NCI-H2227 treated with DMSO at 0.1 percent for 48 hours (cell line): ENCODE measurements at regions not wholly inside any gene's neighbourhood (a gene's known extent, or its start where the extent isn't known, plus 50 kb on each side); places are given as distances from the start of the nearest gene placed in this dataset.
"Not testable (repeated sequence)": the region's sequence is repeated elsewhere in the genome, so short reads cannot be mapped to it uniquely, and the experiment has no call there.

Source experiments
- DNase-seq: peaks from one replicate; lab custom pipeline; 2025; lab: John Stamatoyannopoulos, UW

GRCh38 chr2:241957276-241957675, 87.7 kb downstream of the RTP5 start:
- no peak for DNase-seq

DNA sequence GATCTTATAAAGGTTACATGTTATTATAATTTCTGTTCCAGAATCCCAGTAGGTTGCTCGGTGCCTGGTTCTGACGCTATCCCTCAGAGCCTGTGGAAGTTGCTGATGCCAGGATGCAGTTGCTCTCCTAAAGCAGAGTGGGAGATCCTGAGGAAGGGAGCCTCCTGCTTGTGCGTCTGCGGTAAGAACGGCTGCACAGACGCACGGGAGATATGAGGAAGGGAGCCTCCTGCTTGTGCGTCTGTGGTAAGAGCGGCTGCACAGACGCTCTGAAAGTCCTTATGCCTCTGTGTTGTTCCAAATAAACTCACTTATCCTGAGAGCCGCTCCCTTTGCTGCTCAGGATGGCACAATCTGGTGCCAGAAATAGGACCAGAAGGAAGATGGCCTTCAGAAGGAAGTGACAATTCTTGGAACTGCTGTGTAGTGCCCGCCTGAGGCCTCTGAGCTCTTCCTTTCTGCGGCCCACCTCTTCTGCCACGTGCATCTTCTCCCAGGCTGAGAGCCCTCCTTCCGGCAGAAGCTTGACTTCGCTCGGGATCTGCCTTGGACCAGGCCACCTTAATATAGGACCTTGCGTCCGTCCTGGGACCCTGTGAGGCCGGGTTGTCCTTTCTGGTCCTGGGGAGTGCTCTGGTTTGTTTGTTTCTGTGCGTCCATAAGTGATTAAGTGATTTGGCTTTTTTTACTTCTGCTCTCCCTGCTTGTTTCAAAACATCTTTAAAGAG, 89.5 kb downstream of the RTP5 start:
- DNase-seq, result no peak

- no peak for DNase-seq
Observed at GRCh38 chr2:241959751-241960269, 90.3 kb downstream of the RTP5 start.

- no peak for DNase-seq
Observed at GRCh38 chr2:241961454-241961853, 91.9 kb downstream of the RTP5 start.

DNA sequence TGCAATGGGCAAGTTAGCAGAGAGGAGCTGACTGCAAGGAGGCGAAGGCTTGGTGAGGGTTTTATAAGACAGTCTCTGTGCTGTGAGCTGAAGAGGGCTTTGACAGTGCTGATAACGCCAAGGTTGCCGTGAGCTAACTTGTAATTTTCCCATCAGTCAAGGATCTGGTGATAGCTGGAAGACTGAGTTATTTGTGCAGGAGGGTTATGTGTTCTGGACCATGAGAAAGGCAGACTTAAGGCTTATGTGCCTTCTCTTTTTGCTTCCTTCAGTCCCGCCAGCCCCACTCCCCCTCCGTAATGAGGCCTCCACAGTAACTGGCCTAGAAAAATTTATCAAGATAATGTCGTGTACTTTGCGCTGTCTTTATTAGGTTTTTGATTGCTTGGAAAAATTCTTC, 94.6 kb downstream of the RTP5 start:
- DNase-seq, result peak; percentile 70

- no peak for DNase-seq
Observed at GRCh38 chr2:241965931-241966412, 96.4 kb downstream of the RTP5 start.

GRCh38 chr2:241966647-241967466, 97.3 kb downstream of the RTP5 start:
- no peak for DNase-seq

DNA sequence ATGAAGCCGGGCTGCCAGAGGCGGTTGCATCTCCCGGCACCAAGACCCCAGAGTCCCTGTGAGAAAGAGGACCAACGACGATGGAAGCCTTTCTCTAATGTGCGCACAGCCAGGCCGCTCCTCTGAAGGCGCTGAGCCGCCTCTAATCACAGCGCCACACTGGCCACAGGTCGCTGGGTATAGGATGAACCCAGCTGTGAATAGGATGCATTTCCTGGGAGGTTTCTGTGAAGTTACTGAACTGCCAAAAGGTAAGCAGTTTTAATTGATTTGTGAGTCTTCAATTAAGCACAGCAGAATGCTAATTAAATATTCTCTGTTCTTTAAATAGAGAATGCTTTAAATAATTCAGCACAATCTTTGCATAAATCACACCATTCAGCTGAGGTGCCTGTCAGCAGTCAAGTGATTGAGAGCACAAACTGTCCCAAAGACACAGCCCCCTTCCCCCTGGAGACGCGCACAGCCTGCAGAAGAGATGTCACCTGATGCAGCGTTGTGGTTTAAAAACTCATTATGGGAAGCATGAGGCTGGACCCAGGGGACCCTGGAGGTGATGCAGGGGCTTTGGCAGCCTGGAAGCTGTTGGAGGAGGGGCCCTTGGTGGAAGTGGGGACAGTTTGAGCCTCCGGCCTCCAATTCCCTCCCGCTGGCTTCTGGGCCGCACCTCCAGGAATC, 98.1 kb downstream of the RTP5 start:
- DNase-seq, result no peak

GRCh38 chr2:241968417-241968816, 98.9 kb downstream of the RTP5 start:
- DNase-seq, result no peak

- DNase-seq, result not testable (repeated sequence)
Observed at GRCh38 chr2:241969182-241969581, 99.7 kb downstream of the RTP5 start.

- no peak for DNase-seq
Observed at GRCh38 chr2:241970716-241971115, 101.2 kb downstream of the RTP5 start.

DNA sequence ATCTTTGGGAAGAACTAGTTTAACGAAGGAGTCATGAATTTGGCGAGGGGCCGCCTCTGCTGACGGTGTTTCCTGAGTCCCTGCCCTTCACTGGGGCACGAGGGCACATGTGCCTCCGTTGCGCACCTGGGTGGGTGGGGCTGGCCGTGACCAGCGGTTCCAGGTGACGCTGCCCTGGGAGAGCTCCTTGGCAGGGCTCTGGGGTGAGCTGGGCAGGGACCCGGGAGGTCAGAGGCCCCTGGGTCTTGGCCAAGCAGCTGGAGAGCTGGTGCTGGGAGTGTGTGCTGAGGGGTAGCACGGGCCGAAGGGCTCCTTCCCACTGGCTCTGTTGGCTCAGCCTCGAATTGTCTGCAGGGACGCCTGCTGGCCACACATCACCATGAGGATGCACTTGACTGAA, 104.6 kb downstream of the RTP5 start:
- no peak for DNase-seq

- no peak for DNase-seq
Observed at GRCh38 chr2:241974851-241975592, 105.5 kb downstream of the RTP5 start.

GRCh38 chr2:241975593-241976284, 106.2 kb downstream of the RTP5 start:
- DNase-seq, result no peak

DNA sequence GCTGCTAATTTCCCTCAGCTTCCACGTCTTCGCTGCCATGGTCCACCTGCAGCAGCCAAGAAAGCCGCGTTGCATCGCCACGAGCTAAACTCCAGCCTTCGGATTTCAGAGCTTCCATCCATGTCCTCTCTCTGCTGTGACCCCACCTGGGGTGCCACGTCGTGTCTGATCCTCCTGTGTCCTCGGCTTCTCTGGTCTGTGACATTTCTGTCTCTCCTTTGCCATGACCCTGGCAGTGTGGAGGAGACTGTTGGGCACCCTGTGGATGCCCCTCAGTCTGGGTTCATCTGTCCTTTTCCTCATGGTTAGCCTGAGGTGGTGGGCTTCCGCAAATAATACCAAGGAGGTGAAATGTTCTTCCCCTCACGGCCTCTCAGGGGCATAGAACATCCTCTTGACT, 106.8 kb downstream of the RTP5 start:
- DNase-seq, result no peak

GRCh38 chr2:241977557-241978300, 108.2 kb downstream of the RTP5 start:
- DNase-seq, result no peak

DNA sequence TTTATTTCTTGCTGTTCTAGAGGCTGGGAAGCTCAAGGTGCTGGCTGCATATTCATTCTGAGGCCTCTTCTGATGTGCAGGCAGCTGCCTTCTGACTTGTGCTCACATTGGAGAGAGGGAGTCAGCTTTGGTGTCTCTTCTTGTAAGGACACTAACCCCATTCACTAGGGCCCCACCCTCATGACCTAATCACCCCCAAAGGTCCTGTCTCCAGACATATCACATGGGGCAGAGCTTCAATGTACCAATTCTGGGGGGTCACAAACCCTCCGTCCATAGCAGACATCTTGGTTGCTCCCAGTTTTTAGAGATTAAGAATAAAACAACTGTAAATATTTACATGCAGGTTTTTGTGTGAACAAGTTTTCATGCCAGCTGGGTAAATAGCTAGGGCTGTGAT, 109.1 kb downstream of the RTP5 start:
- no peak for DNase-seq

DNA sequence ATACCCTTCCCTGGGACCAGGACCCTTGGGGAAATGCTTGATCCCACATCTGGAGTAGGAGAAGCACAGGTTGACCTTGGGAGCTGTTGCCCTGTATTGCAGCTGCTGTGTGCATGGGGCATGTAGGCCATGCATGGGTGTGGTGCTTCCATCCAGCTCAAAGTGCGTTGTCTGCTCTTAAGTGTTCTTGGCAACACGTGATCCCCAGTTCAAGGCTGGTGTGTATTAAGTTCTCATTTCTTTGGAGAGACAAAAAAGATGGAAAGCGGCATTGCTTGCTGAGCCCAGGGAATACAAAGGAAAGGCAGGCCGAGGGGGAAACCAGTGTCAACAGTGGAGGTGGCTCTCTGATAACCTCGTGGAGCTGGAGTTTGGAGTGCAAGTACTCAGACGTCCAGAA, 110.7 kb downstream of the RTP5 start:
- DNase-seq, result no peak

DNA sequence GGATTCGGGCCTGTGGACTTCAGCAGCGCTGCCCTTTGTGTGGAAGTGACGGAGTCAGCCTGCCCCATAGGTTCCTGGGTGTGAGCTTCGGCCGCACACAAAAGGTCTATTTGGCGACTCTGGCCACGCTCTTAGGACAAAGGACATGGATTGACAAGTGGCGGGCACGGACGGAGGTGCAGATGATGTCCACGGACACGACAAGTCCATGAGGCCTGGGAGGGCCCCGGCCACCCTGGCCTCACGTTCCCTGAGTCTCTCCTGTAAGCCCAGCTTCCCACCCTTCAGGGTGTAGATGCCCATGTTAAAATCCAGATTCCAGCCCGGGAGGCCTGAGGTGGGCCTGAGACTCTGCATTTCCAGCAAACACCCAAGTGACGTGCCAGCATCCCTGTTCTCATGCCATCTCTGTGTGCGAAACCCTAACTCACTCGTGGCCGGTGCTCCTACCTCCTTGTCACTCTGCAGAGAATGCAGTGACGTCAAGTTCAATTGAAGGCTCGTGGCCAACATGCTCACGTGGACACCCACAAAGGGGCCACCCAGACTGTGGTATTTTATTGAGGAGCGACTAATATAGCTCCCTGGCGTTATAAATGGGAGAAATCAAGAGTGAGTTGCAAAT, 111.7 kb downstream of the RTP5 start:
- DNase-seq, result no peak
